ENCODE measurements at regions not wholly inside any gene's neighbourhood (a gene's known extent, or its start where the extent isn't known, plus 50 kb on each side); places are given as distances from the start of the nearest gene placed in this dataset.

DNA sequence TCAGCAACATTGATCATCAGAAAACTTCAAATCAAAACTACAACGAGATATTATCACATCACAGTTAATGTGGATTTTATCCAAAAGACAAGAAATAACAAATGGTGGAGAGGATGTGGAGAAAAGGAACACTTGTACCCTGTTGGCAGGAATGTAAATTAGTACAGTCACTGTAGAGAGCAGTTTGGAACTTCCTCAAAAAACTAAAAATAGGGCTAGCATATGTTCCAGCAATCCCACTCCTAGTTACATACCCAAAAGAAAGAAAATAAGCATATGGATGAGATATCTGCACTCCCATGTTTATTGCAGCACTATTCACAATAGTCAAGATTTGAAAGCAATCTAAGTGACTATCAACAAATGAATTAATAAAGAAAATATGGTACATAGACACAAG is 887.7 kb upstream of the MAN1A1 start:
- TF ChIP-seq, protein P1, sequence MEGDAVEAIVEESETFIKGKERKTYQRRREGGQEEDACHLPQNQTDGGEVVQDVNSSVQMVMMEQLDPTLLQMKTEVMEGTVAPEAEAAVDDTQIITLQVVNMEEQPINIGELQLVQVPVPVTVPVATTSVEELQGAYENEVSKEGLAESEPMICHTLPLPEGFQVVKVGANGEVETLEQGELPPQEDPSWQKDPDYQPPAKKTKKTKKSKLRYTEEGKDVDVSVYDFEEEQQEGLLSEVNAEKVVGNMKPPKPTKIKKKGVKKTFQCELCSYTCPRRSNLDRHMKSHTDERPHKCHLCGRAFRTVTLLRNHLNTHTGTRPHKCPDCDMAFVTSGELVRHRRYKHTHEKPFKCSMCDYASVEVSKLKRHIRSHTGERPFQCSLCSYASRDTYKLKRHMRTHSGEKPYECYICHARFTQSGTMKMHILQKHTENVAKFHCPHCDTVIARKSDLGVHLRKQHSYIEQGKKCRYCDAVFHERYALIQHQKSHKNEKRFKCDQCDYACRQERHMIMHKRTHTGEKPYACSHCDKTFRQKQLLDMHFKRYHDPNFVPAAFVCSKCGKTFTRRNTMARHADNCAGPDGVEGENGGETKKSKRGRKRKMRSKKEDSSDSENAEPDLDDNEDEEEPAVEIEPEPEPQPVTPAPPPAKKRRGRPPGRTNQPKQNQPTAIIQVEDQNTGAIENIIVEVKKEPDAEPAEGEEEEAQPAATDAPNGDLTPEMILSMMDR (IDR thresholded peaks at IDR 0.05; ENCODE audit: low read depth, low read length, missing control alignments), result no peak
- no peak overlapping the region for H3K4me3 ChIP-seq (ENCODE audit: low read depth, low read length)
- no peak for DNase-seq (ENCODE audit: low read depth)

DNA sequence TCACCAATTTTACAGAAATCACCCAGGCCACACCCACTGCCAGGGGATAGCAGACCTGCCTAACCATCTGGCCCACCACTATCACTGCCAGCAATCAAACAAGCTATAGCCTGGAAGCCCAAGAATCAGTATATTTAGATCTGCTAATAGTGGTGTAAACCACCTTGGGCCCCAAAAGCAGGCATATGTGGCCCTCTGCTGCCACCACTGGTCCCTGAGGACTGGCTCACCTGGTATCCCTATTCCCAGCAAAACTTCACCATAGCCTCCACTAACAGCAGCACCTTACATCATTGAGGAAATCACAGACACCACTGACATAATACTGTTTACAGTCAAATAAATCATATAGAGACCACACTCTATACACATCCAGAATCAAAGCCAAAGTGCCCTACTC is 880.4 kb upstream of the MAN1A1 start:
- TF ChIP-seq, protein P1 (IDR thresholded peaks at IDR 0.05; ENCODE audit: low read depth, low read length, missing control alignments), result no peak
- DNase-seq (ENCODE audit: low read depth), result no peak
- H3K4me3 ChIP-seq (ENCODE audit: low read depth, low read length), result no peak overlapping the region

DNA sequence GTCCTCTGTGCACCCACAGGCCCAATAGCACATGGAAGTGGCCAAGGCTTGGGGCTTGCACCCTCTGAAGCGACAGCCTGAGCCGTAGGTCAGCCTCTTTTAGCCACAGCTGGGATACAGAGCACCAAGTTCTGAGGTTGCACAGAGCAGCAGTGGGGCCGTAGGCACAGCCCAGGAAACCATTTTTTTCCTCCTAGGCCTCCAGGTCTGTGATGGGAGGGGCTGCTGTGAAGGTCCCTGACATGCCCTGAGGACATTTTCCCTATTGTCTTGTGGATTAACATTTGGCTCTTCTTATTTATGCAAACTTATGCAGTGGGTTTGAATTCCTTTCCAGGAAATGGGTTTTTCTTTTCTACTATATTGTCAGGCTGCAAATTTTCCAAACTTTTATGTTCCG is 878.7 kb upstream of the MAN1A1 start:
- no peak overlapping the region for H3K4me3 ChIP-seq (ENCODE audit: low read depth, low read length)
- DNase-seq (ENCODE audit: low read depth), result no peak
- TF ChIP-seq, protein P1 (IDR thresholded peaks at IDR 0.05; ENCODE audit: low read depth, low read length, missing control alignments), result no peak

DNA sequence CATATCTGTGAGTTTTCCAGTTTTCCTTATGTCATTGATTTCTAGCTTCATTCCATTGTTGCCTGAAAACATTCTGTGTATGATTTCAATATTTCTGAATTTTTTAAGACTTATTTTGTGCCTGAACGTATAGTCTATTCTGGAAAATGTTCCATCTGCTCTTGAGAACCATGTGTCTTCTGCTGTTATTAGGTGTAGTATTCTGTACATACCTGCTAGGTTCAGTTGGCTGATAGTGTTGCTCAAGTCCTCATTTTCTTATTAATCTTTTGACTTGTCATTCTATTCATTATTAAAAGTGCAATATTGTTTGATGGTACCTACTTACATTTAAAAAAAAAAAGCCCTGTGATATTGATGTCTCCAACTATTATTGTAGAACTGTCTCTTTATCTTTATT is 869.8 kb upstream of the MAN1A1 start:
- DNase-seq (ENCODE audit: low read depth), result no peak
- TF ChIP-seq, protein P1 (IDR thresholded peaks at IDR 0.05; ENCODE audit: low read depth, low read length, missing control alignments), result no peak
- H3K4me3 ChIP-seq (ENCODE audit: low read depth, low read length), result no peak overlapping the region

DNA sequence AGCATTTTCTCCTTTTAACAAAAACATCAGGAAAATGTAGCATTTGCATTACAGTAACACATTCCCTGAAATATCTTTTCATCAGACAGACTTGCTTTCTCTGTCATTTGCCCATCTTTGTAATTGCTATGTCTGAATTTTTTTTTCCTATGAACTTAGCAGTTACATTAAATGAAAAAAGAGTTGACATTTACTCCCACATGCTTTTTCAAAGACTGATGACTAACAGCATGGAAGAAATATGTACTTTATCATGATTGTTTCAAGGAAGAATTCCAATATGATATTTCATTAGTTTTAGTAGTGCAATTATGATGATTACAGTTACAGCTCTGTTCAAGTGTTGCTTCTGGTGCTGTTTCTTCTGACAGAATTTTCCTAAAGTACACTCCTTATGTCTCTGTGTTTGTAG is 864.5 kb upstream of the MAN1A1 start:
- no peak for DNase-seq (ENCODE audit: low read depth)
- TF ChIP-seq, protein P1 (IDR thresholded peaks at IDR 0.05; ENCODE audit: low read depth, low read length, missing control alignments), result no peak

DNA sequence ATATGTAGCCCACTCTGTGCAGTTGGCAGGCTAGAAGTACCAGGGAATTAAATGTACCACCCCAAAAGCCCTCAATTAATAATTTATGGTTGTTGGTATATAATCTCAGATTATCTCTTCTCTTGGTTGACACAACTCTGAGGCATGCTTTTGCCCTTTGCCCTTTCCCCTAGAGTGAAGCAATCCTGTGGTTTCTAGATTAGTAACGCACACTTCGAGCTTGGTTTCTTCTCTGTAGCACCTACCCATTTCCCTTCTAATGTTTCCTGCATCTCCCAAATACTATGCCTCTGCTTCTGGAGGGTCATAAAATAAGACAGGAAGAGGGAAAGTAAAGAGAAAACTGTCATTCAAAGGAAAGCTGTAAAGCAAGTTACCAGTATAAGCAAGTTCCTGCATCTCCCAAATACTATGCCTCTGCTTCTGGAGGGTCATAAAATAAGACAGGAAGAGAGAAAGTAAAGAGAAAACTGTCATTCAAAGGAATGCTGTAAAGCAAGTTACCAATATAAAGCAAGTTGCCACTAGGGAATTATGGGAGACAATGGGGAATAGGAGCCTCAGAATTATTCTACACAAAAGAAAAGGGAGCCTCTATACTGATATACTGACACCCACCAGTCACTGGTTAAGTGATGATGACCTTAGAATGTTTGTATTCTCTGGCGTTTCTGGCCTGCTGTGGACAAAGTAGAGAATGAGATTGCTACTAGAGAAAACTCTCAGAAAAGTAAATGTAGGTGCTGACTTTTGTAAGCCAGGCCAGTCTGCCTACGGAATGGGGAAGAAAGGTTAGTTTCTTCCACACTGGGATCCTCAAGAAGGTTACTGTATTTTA is 862.6 kb upstream of the MAN1A1 start:
- TF ChIP-seq, protein P1 (IDR thresholded peaks at IDR 0.05; ENCODE audit: low read depth, low read length, missing control alignments), result no peak
- H3K4me3 ChIP-seq (ENCODE audit: low read depth, low read length), result no peak overlapping the region
- no peak for DNase-seq (ENCODE audit: low read depth)

More for the DNA sequence above, 864.5 kb upstream of the MAN1A1 start:
- no peak overlapping the region for H3K4me3 ChIP-seq (ENCODE audit: low read depth, low read length)

DNA sequence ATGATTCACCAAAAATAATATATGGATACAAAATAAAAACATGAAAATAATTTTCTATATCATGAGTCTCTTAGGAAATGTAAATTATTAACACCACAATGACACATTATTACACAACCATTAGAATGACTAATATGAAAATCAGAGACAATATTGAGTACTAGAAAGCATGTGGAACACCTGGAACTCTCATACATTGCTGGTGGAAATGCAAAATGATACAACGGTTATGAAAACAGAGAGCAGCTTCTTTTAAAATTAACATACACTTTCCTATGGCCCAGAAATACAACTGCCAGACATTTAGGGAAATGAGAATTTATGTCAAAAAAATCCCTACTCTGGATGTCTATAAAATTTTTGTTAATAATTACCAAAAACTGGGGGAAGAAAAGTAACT is 853.3 kb upstream of the MAN1A1 start:
- TF ChIP-seq, protein P1 (IDR thresholded peaks at IDR 0.05; ENCODE audit: low read depth, low read length, missing control alignments), result no peak
- DNase-seq (ENCODE audit: low read depth), result no peak
- no peak overlapping the region for H3K4me3 ChIP-seq (ENCODE audit: low read depth, low read length)
